NT2/D1 (cell line): ENCODE measurements at regions not wholly inside any gene's neighbourhood (a gene's known extent, or its start where the extent isn't known, plus 50 kb on each side); places are given as distances from the start of the nearest gene placed in this dataset.

Source experiments
- DNase-seq: peaks from one replicate; pipeline ENCODE4 v3.0.0-alpha.2; 2011; ENCODE audit warnings: low read depth, low spot score
- H3K27me3 ChIP-seq: 2 replicates; pipeline ENCODE4 v1.6.0; 2011; ENCODE audit warnings: mild to moderate bottlenecking; ENCODE audit not compliant: insufficient read length, insufficient read depth
- H3K36me3 ChIP-seq: 2 replicates; pipeline ENCODE4 v1.6.1; 2011; ENCODE audit warnings: mild to moderate bottlenecking, low read length, mixed read lengths; ENCODE audit not compliant: insufficient read depth, insufficient read length
- H3K4me1 ChIP-seq: 2 replicates; pipeline ENCODE4 v1.5.1; 2011; ENCODE audit not compliant: insufficient read depth, insufficient read length
- H3K4me3 ChIP-seq: 2 replicates; pipeline ENCODE4 v1.5.1; 2011; ENCODE audit warnings: low read depth; ENCODE audit not compliant: insufficient read length
- H3K9ac ChIP-seq: 2 replicates; pipeline ENCODE4 v1.6.0; 2011; ENCODE audit warnings: low read depth; ENCODE audit not compliant: insufficient read length
- H3K9me3 ChIP-seq: 2 replicates; pipeline ENCODE4 v1.5.1; 2011; ENCODE audit warnings: mild to moderate bottlenecking, low read length; ENCODE audit not compliant: insufficient read depth
- SUZ12 ChIP-seq: IDR thresholded peaks from 2 replicates; pipeline ENCODE4 v1.6.1; 2011; ENCODE audit not compliant: insufficient read length, insufficient read depth; ENCODE audit errors: extremely low read depth
- YY1 ChIP-seq: IDR thresholded peaks from 2 replicates; pipeline ENCODE4 v1.6.1; 2011; ENCODE audit not compliant: insufficient read length, insufficient read depth
- ZNF274 ChIP-seq: IDR thresholded peaks from 2 replicates; pipeline ENCODE4 v1.6.1; 2011; ENCODE audit warnings: mild to moderate bottlenecking, low read depth, low read length

- no peak for DNase-seq
- TF ChIP-seq YY1 (no peak), SUZ12 (no peak), ZNF274 (no peak)
- H3K4me1 ChIP-seq = no peaks in the 10 kb centered on the region
- H3K36me3 ChIP-seq = no peaks in the 10 kb centered on the region
- H3K4me3 ChIP-seq = no peak overlapping the region
- no peaks in the 10 kb centered on the region for H3K27me3 ChIP-seq
- H3K9me3 ChIP-seq = peaks cover 8% of the 10 kb centered on the region; the same call in 1 of the 2 replicates
- no peak overlapping the region for H3K9ac ChIP-seq
Measured at GRCh38 chr16:80147026-80147655, 393.7 kb upstream of the DYNLRB2 start.

DNA sequence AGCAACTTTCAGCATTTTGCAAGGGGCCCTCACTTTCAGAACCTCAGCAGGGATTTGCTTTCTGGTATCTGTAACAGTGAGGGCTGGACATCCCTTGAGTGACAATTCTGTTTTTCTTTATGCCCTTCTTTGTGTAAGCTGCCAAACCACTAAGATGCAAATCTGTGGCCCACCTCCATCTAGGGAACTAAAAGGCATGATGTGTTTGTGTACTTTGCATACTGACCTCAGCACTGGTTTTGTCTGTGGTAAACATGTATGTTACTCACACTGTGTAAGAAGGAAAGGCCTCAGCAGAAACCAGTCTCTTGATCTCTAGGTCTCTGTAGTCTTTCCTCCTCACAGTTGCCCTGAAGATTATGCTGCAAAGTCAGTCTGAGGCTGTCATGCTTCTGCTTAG lies 396.6 kb upstream of the DYNLRB2 start:
- Histone ChIP-seq H3K4me3 (no peak overlapping the region), H3K36me3 (no peaks in the 10 kb centered on the region), H3K27me3 (no peaks in the 10 kb centered on the region), H3K4me1 (no peaks in the 10 kb centered on the region), H3K9ac (no peak overlapping the region), H3K9me3 (peaks cover 15% of the 10 kb centered on the region; the same call in 1 of the 2 replicates)
- no peak for TF ChIP-seq ZNF274
- no peak for TF ChIP-seq YY1
- DNase-seq = no peak

GRCh38 chr16:80142940-80143339 lies 397.9 kb upstream of the DYNLRB2 start:
- TF ChIP-seq YY1 (no peak), SUZ12 (no peak), ZNF274 (no peak)
- no peaks in the 10 kb centered on the region for H3K36me3 ChIP-seq
- H3K9me3 ChIP-seq = peaks cover 15% of the 10 kb centered on the region; the same call in 1 of the 2 replicates
- H3K9ac ChIP-seq = no peak overlapping the region
- no peak for DNase-seq
- no peaks in the 10 kb centered on the region for H3K4me1 ChIP-seq
- H3K27me3 ChIP-seq = no peaks in the 10 kb centered on the region
- no peak overlapping the region for H3K4me3 ChIP-seq

DNA sequence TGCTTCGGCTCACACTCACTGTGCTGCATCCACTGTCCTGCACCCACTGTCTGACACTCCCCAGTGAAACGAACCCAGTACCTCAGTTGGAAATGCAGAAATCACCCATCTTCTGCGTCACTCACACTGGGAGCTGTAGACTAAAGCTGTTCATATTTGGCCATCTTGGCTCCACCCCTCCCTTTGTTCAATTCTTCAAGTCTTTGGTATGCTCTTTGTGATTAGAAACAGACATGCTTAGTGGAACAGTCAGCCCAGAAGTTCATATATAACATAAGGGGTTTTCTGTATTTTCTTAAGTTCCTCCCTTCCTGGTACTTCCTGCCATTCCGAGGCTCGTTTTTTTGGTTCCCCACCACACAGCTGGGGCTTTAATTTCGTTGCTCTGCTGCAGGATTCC lies 398.5 kb upstream of the DYNLRB2 start:
- Histone ChIP-seq H3K9me3 (peaks cover 15% of the 10 kb centered on the region; the same call in 1 of the 2 replicates), H3K27me3 (no peaks in the 10 kb centered on the region), H3K9ac (no peak overlapping the region), H3K4me3 (no peak overlapping the region), H3K4me1 (no peaks in the 10 kb centered on the region), H3K36me3 (no peaks in the 10 kb centered on the region)
- DNase-seq = no peak
- no peak for TF ChIP-seq SUZ12
- no peak for TF ChIP-seq YY1
- TF ChIP-seq ZNF274 = no peak

DNA sequence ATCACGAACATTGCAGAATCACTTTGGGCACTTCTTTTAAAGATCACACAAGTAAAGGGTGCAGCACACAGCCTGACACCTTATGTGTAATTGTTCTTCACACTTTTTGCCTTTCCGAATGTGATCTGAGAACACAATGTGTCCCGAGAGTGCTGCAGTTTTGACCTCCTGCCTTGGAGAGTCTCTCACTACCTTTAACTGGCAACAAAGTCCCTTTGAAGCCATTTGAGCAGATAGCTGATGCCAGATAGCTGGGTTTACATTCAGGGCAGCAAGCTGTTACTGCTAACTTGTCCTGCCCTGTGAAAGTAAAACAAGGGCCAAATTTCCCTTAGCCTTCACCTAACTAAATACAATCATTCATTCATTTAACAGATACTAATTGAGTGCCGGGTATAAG lies 411.0 kb upstream of the DYNLRB2 start:
- H3K27me3 ChIP-seq = no peaks in the 10 kb centered on the region
- H3K9me3 ChIP-seq = no peaks in the 10 kb centered on the region
- no peak overlapping the region for H3K4me3 ChIP-seq
- no peak overlapping the region for H3K9ac ChIP-seq
- no peaks in the 10 kb centered on the region for H3K4me1 ChIP-seq
- TF ChIP-seq ZNF274 (no peak), SUZ12 (no peak), YY1 (no peak)
- DNase-seq = no peak
- H3K36me3 ChIP-seq = no peaks in the 10 kb centered on the region

DNA sequence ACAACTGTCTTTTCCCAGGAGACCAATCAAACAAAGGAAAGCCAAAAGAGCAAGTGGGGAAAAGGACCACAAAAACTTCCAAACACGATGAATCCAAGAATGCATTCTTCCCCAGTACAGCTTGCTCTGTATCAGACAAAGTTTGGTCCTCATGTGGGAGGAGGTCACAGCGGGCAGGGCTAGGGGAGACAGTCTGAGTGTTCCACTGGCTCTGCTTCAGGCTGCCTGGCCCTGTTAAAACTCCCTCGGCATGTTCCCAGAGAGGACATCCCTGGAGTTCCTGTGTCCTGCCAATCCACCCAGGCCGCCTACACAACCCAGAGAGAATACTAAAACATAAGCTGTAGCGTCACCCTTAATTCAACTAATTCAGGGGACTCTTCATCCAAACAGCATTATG lies 415.1 kb upstream of the DYNLRB2 start:
- no peaks in the 10 kb centered on the region for H3K4me1 ChIP-seq
- H3K4me3 ChIP-seq = no peak overlapping the region
- no peak for DNase-seq
- no peak overlapping the region for H3K9ac ChIP-seq
- no peaks in the 10 kb centered on the region for H3K27me3 ChIP-seq
- TF ChIP-seq SUZ12 = no peak
- TF ChIP-seq ZNF274 = no peak
- TF ChIP-seq YY1 = no peak
- H3K9me3 ChIP-seq = no peaks in the 10 kb centered on the region
- no peaks in the 10 kb centered on the region for H3K36me3 ChIP-seq

- Histone ChIP-seq H3K9me3 (peaks cover 8% of the 10 kb centered on the region; the same call in 1 of the 2 replicates), H3K36me3 (no peaks in the 10 kb centered on the region), H3K27me3 (no peaks in the 10 kb centered on the region), H3K9ac (no peak overlapping the region), H3K4me3 (no peak overlapping the region), H3K4me1 (no peaks in the 10 kb centered on the region)
- TF ChIP-seq SUZ12 = no peak
- TF ChIP-seq YY1 = no peak
- TF ChIP-seq ZNF274 = no peak
- DNase-seq = no peak
Measured at GRCh38 chr16:80123189-80123588, 417.6 kb upstream of the DYNLRB2 start.
